H9 (cell line): ENCODE measurements at regions not wholly inside any gene's neighbourhood (a gene's known extent, or its start where the extent isn't known, plus 50 kb on each side); places are given as distances from the start of the nearest gene placed in this dataset.

Experiments used
- DNase-seq: peaks from one replicate; pipeline ENCODE4 v3.0.0-alpha.2; 2017
- H2AFZ ChIP-seq: one replicate; pipeline ENCODE4 v1.6.1; 2013; ENCODE audit warnings: mild to moderate bottlenecking, low read length, control low read depth, moderate library complexity
- H2AK5ac ChIP-seq: 2 replicates; pipeline ENCODE4 v1.6.1; 2013; ENCODE audit warnings: low read length, control low read depth, mixed read lengths; ENCODE audit not compliant: insufficient read length
- H2BK120ac ChIP-seq: one replicate; pipeline ENCODE4 v1.6.1; 2013; ENCODE audit warnings: low read depth, mild to moderate bottlenecking, low read length, control low read depth, inconsistent platforms; ENCODE audit not compliant: poor library complexity, severe bottlenecking
- H2BK12ac ChIP-seq: 2 replicates; pipeline ENCODE4 v1.6.1; 2013; ENCODE audit warnings: low read length, control low read depth, mixed read lengths, low read depth; ENCODE audit not compliant: insufficient read length
- H2BK15ac ChIP-seq: 2 replicates; pipeline ENCODE4 v1.6.1; 2013; ENCODE audit warnings: low read depth, low read length, control low read depth
- H2BK20ac ChIP-seq: one replicate; pipeline ENCODE4 v1.6.1; 2013; ENCODE audit warnings: low read depth, mild to moderate bottlenecking, low read length, control low read depth, inconsistent platforms; ENCODE audit not compliant: poor library complexity, severe bottlenecking
- H2BK5ac ChIP-seq: 2 replicates; pipeline ENCODE4 v1.6.1; 2013; ENCODE audit warnings: low read length, control low read depth, mixed read lengths; ENCODE audit not compliant: insufficient read length
- H3K14ac ChIP-seq: 2 replicates; pipeline ENCODE4 v1.6.1; 2013; ENCODE audit warnings: low read length, control low read depth; ENCODE audit not compliant: insufficient read depth
- H3K18ac ChIP-seq: 2 replicates; pipeline ENCODE4 v1.6.1; 2013; ENCODE audit warnings: low read depth, mild to moderate bottlenecking, mixed read lengths, low read length, control low read depth; ENCODE audit not compliant: insufficient read length
- H3K23ac ChIP-seq: 2 replicates; pipeline ENCODE4 v1.6.1; 2013; ENCODE audit warnings: low read length, control low read depth, mixed read lengths, low read depth; ENCODE audit not compliant: insufficient read length
- H3K23me2 ChIP-seq: 2 replicates; pipeline ENCODE4 v1.6.1; 2013; ENCODE audit warnings: low read depth, mild to moderate bottlenecking, mixed read lengths, low read length, control low read depth; ENCODE audit not compliant: insufficient read length, poor library complexity, severe bottlenecking
- H3K27ac ChIP-seq: 2 replicates; pipeline ENCODE4 v1.5.1; 2013; ENCODE audit warnings: low read length, control low read depth, mixed read lengths, low read depth; ENCODE audit not compliant: insufficient read length
- H3K27me3 ChIP-seq: 2 replicates; pipeline ENCODE4 v1.6.1; 2013; ENCODE audit warnings: low read length, control low read depth, inconsistent platforms; ENCODE audit not compliant: insufficient read depth
- H3K4ac ChIP-seq: 2 replicates; pipeline ENCODE4 v1.6.1; 2013; ENCODE audit warnings: low read depth, mild to moderate bottlenecking, control low read depth, inconsistent platforms, low read length, moderate library complexity
- H3K4me1 ChIP-seq: 2 replicates; pipeline ENCODE4 v1.6.1; 2013; ENCODE audit warnings: low read length, control low read depth, inconsistent platforms; ENCODE audit not compliant: insufficient read depth
- H3K4me2 ChIP-seq: 2 replicates; pipeline ENCODE4 v1.6.1; 2013; ENCODE audit warnings: low read length, control low read depth, mixed read lengths; ENCODE audit not compliant: insufficient read length, insufficient read depth
- H3K56ac ChIP-seq: 2 replicates; pipeline ENCODE4 v1.6.1; 2013; ENCODE audit warnings: low read depth, mild to moderate bottlenecking, mixed read lengths, low read length, control low read depth; ENCODE audit not compliant: insufficient read length
- H3K79me1 ChIP-seq: 2 replicates; pipeline ENCODE4 v1.6.1; 2013; ENCODE audit warnings: low read depth, mild to moderate bottlenecking, moderate library complexity, low read length, control low read depth, inconsistent platforms; ENCODE audit not compliant: insufficient read depth, poor library complexity, severe bottlenecking
- H3K79me2 ChIP-seq: 2 replicates; pipeline ENCODE4 v1.6.1; 2013; ENCODE audit warnings: low read length, control low read depth, inconsistent platforms; ENCODE audit not compliant: insufficient read depth
- H3K9ac ChIP-seq: 2 replicates; pipeline ENCODE4 v1.6.1; 2013; ENCODE audit warnings: low read length, control low read depth, mixed read lengths; ENCODE audit not compliant: insufficient read length; ENCODE audit errors: extremely low read depth
- H3K9me3 ChIP-seq: one replicate; pipeline ENCODE4 v1.6.1; 2013; ENCODE audit warnings: low read depth, low read length, inconsistent platforms; ENCODE audit not compliant: control insufficient read depth
- H3T11ph ChIP-seq: one replicate; pipeline ENCODE4 v1.6.1; 2013; ENCODE audit warnings: mild to moderate bottlenecking, low read length, control low read depth, inconsistent platforms
- H4K20me1 ChIP-seq: one replicate; pipeline ENCODE4 v1.6.1; 2013; ENCODE audit not compliant: control insufficient read depth, insufficient read length, insufficient read depth
- H4K5ac ChIP-seq: 2 replicates; pipeline ENCODE4 v1.6.1; 2013; ENCODE audit warnings: low read depth, mild to moderate bottlenecking, mixed read lengths, low read length, control low read depth; ENCODE audit not compliant: insufficient read length
- H4K8ac ChIP-seq: replicated peaks from 2 replicates; pipeline ENCODE4 v1.6.1; 2013; ENCODE audit warnings: low read length, control low read depth, mixed read lengths, low read depth; ENCODE audit not compliant: insufficient read length
- H4K91ac ChIP-seq: 2 replicates; pipeline ENCODE4 v1.6.1; 2013; ENCODE audit warnings: low read depth, mild to moderate bottlenecking, moderate library complexity, mixed read lengths, low read length, control low read depth; ENCODE audit not compliant: insufficient read length
- H3K27ac Mint-ChIP-seq, 3 experiments: 2 replicates in 2 of 3; 3 replicates in 1 of 3; pipeline ENCODE4 v1.8.0; 2020 to 2021; ENCODE audit warnings: mixed read lengths in 3 of 3, mild to moderate bottlenecking in 1 of 3, moderate library complexity in 1 of 3
- H3K27me3 Mint-ChIP-seq: 2 replicates; pipeline ENCODE4 v1.8.0; 2021; ENCODE audit warnings: low read depth, mild to moderate bottlenecking, moderate library complexity, mixed read lengths
- H3K36me3 Mint-ChIP-seq, 3 experiments: 2 replicates in 2 of 3; 3 replicates in 1 of 3; pipeline ENCODE4 v1.8.0; 2020 to 2021; ENCODE audit warnings: low read depth in 3 of 3, mixed read lengths in 3 of 3; ENCODE audit not compliant: insufficient read depth in 1 of 3
- H3K4me1 Mint-ChIP-seq, 2 experiments: 2 replicates each; pipeline ENCODE4 v1.8.0; 2020; ENCODE audit warnings: mixed read lengths in 2 of 2
- H3K4me3 Mint-ChIP-seq, 2 experiments: 2 replicates in 1 of 2; 3 replicates in 1 of 2; pipeline ENCODE4 v1.8.0; 2020 to 2021; ENCODE audit warnings: mild to moderate bottlenecking in 2 of 2, mixed read lengths in 2 of 2, moderate library complexity in 1 of 2
- H3K9me3 Mint-ChIP-seq, 2 experiments: 2 replicates in 1 of 2; 3 replicates in 1 of 2; pipeline ENCODE4 v1.8.0; 2020; ENCODE audit warnings: mild to moderate bottlenecking in 2 of 2, mixed read lengths in 2 of 2, moderate library complexity in 1 of 2
- CTCF ChIP-seq: fragments of 200-600 bp; sonication (generic); conservative IDR thresholded peaks from 3 replicates; pipeline ENCODE4 v1.8.0; 2021; ENCODE audit warnings: antibody characterized with exemption, mild to moderate bottlenecking
- WGBS: extraction: QIAGEN DNeasy Blood & Tissue Kit; methylation state at CpG from one replicate; pipeline ENCODE4 v1.1.7; 2013; ENCODE audit warnings: missing lambda C conversion rate, low lambda C conversion rate, mixed read lengths; ENCODE audit not compliant: insufficient read length; ENCODE audit errors: extremely low coverage; 5-methylcytosine and 5-hydroxymethylcytosine counted together

- no peak overlapping the region for H2BK120ac ChIP-seq
- no peak overlapping the region for H3K14ac ChIP-seq
- no peaks in the 10 kb centered on the region for H4K20me1 ChIP-seq
- H2BK15ac ChIP-seq, result no peak overlapping the region
- peak overlapping the region; percentile 80 for H2AK5ac ChIP-seq
- no peaks in the 10 kb centered on the region for H3K23me2 ChIP-seq
- TF ChIP-seq CTCF, result no peak
- H3K56ac ChIP-seq, result no peak overlapping the region
- no peak overlapping the region for H3K27ac Mint-ChIP-seq
- H3K9ac ChIP-seq, result no peak overlapping the region
- no peaks in the 10 kb centered on the region for H3K79me2 ChIP-seq
- peaks cover 2 to 9% (median 7%) of the 10 kb centered on the region in 3 experiments; a peak in 5 of 7 replicates for H3K36me3 Mint-ChIP-seq
- H3K27ac ChIP-seq, result no peak overlapping the region
- H3K4me3 Mint-ChIP-seq, result no peak overlapping the region
- no peak overlapping the region for H3K18ac ChIP-seq
- H3K9me3 ChIP-seq, result no peaks in the 10 kb centered on the region
- no peak overlapping the region for H3K23ac ChIP-seq
- no peak overlapping the region for H2BK5ac ChIP-seq
- no peak overlapping the region for H4K5ac ChIP-seq
- H2AFZ ChIP-seq, result no peak overlapping the region
- peaks cover 7 to 10% of the 10 kb centered on the region in 2 experiments for H3K9me3 Mint-ChIP-seq
- no CpG with 5 or more reads among the region's 6 CpGs for WGBS
- no peaks in the 10 kb centered on the region; a peak in 1 of 4 replicates for H3K4me1 Mint-ChIP-seq
- peaks cover 2% of the 10 kb centered on the region for H3K27me3 Mint-ChIP-seq
- H3K4me2 ChIP-seq, result no peak overlapping the region
- no peak overlapping the region for H3K4ac ChIP-seq
- no peak overlapping the region for H4K8ac ChIP-seq
- no peaks in the 10 kb centered on the region for H3K27me3 ChIP-seq
- no peaks in the 10 kb centered on the region for H3K4me1 ChIP-seq
- no peak for DNase-seq
- no peak overlapping the region for H3T11ph ChIP-seq
- H4K91ac ChIP-seq, result no peak overlapping the region
- no peak overlapping the region for H2BK20ac ChIP-seq
- no peak overlapping the region for H2BK12ac ChIP-seq
- no peaks in the 10 kb centered on the region for H3K79me1 ChIP-seq
These were observed 50.8 kb upstream of the EGFR start for GRCh38 chr7:54968018-54968417.
